ENCODE measurements at regions not wholly inside any gene's neighbourhood (a gene's known extent, or its start where the extent isn't known, plus 50 kb on each side); places are given as distances from the start of the nearest gene placed in this dataset.

DNA sequence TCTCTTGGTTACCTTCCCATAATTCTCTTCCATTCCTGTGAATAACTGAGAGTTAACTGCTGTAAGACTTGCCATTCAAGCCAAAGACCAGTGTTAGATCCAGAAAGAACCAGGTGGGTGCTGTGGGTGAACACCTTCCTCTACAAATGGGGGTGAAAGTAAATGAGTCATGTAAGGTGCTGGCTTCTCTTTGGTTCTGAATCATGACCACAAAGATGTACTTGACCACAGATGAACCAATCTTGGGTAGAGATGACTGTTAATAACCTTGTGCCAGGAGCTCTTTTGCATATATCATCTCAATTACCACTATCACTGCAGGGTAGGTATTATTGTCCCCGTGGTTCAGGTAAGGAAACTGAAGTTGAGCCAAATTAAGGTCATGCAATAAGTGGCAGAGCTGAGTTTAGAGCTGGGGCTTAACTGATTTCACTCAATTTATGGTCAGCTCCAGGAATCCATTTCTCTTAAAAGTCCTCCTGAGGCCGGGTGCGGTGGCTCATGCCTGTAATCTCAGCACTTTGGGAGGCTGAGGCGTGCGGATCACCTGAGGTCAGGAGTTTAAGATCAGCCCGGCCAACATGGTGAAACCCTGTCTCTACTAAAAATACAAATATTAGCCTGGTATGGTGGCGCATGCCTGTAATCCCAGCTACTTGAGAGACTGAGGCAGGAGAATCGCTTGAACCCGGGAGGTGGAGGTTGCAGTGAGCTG is 244.9 kb upstream of the CXCR4 start:
- DNase-seq, result no peak

GRCh38 chr2:136361521-136361920 is 243.6 kb upstream of the CXCR4 start:
- DNase-seq, result no peak

- DNase-seq, result no peak
Observed at GRCh38 chr2:136360790-136361189, 242.8 kb upstream of the CXCR4 start.

DNA sequence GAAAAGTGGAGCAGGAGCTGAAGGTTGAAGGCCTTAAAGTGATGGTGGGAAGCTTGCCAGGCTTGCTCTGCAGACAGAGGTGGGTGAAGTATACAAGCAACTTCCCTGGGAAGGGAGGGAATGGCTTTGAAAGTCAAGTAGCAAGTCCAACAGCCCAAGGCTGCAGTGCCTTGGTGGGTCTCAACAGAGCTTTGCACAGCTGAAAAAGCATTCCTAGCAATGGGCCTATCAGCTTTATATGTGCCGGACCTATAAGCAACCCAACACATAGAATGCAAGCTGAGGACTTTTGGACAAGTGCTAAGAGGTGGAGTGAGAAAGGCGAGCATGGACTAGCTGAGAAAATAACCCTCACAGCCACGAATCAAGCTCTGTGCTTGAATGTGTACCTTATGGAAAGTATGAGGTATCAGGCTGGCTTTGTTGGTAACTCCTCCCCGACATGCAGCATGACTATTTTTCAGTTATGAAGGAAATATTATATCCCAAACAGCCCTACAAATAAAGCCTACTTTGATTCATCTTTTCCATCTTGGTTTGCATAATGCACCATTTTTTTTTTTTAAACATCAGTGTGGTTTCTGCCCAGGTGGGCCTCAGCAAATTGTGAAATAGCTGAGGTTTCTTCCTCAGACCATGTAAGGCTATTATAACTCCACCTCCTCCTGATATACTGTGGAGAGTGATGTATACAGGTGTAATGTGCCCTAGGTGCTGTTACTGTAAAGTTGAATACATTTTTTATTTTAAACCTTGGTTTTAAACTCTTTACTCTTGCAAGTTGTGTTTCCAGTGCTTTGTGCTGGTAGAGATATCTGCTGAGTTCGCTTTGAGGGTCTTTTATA is 241.4 kb upstream of the CXCR4 start:
- no peak for DNase-seq

GRCh38 chr2:136358576-136358975 is 240.6 kb upstream of the CXCR4 start:
- no peak for DNase-seq

GRCh38 chr2:136357007-136357380 is 239.0 kb upstream of the CXCR4 start:
- DNase-seq, result no peak

DNA sequence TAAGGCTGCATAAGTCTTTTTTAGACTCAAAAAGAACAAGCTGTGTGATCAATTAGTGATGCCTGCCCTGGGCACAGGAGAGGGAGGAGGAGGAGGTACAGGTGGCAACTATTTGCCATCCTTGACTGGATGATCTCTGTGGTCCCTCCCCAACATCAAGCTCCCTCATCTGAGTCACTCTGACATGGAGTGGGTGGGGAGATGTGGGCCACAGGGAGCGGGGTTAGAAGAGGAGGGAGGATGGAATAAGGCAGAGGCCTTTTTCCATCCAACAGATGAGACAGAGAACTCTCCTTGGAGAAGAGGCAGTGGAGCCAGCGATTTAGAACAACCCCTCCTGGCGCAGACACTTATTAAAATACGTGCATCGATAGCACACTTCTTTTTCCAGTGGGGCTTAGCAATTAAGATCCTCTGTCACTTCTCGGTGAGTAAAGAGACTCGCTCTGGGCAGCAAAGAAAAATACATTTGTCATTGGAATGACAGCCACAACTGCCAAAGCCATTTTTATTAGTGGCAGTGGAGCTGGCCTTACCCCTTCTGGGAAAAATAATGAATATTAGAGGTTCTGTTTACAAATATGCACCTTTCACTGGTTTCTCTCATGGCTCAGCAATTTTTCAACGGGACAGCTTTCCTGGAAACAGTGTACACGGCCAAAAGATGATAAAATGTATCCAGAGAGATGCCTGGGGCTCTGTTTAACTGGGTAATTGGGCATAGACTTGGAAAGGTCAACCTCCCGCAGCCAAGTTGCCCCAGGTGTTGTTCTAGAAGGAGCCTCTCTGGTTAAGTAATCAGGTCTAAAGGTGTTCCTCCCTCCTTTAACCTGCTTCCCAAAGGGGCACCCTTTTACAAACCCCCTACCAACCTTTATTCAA is 238.4 kb upstream of the CXCR4 start:
- DNase-seq, result no peak

GRCh38 chr2:136351684-136352083 is 233.7 kb upstream of the CXCR4 start:
- DNase-seq, result no peak

- no peak for DNase-seq
Observed at GRCh38 chr2:136347981-136348380, 230.0 kb upstream of the CXCR4 start.

- DNase-seq, result no peak
Observed at GRCh38 chr2:136344339-136344738, 226.4 kb upstream of the CXCR4 start.

- DNase-seq, result no peak
Observed at GRCh38 chr2:136342138-136342537, 224.2 kb upstream of the CXCR4 start.

- DNase-seq, result no peak
Observed at GRCh38 chr2:136334967-136335366, 217.0 kb upstream of the CXCR4 start.

DNA sequence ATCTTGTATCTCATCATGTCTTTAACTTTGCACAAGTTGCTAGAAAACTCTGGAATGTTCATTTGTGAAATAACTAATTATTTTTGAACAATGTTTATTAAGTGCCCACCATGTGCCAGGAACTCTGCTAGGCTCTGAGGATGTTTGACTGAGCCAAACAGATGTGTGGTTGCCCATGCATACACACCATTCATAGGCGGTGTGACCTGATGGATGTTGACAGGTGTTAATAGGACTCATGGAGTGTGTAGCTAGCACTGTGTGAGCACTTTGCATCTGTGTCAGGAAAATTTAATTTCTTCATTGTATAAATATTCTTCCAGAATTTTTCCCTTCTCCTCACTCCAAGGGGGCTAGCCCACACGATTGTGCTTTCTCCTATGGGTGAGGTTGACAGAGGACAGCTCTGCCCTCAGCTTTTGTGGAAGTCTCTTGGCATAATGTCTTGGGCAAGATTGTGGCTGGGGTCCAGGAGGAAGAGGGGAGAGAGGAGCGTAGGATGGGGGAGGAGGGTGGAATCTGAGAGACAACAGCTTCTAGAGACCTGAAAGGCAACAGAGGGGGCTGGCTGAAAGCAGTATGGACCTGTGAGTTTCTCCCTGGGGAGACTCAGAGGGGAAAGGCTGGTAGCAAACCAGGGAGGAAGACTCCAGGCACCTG is 214.6 kb upstream of the CXCR4 start:
- DNase-seq, result no peak

DNA sequence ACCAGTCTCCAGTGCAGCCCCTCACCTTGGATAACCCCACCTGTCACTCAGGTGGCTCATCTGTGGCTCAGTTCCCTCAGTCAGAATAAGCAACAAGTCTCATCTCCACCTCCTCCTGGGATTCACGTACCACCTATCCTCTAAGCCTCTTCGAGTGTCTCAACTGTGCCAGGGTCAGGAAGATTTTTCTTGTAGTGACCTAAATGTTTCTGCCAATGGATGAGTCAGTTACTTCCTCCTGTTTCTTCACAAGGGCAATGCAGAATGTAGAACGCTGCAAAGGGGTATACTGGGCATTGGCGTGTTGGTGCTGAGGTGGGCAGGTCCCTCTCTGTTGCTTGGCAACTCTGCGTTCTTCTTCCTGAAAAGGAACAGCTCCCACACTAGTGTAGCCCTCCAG is 213.3 kb upstream of the CXCR4 start:
- no peak for DNase-seq

DNA sequence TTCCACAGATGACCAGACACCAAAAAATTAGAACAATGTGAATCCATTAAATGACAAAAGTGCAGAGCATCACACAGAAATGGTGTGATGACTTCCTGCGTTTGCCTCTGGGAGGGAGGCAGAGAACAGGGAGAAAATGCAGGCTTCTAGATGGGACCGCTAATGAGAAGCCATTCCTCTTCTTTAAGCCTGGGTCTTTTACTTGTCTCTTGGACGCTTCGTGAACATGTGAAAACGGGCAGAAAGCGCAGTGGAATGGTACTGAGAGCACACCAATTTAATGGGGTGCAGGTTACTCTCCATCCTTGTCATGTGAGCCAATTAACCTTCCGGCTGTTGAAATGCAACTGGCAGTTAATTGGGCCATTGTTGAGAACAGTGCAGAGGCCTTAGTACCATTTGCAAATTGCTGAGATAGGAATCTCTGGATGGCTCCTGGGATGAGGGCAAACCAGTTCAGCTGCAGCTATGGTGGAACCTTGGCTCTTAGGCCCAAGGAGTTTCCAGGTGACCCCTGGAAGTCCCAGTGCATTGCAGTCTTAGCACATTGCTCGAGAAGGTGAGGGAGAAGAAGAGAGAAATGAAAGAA is 210.4 kb upstream of the CXCR4 start:
- DNase-seq, result no peak

DNA sequence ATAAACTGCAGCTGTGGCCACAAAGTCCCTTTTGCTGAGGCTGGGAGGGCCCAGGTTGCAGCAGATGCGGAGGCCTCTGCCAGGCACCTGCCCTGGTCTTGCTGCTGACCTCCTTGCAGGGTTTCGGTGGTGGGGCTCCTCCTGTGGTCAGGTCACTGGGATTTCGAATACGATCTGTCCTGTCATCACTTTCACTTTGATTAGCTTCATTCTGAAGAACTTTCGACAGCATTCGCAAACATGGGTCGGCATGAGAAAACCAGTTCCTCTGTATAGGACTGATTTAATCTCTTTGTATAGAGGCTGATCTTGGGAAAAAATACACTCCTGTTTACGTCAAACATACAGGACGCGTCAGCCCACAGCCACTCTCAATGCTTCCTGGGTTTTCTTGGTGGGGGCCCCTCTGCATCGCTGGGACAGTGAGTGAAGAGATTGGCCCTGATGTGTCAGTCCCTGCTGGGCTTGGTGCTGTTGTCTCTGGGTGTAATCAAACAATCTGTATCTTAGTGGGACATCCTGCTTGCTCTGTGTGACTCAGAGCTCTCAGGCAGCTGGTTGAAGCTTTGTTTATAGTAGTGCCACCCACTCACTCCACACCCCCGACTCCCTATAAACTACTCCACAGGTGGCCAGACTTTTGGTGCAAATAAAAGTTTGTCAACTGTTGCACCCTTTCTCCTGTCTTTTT is 209.4 kb upstream of the CXCR4 start:
- DNase-seq, result no peak

GRCh38 chr2:136325844-136326331 is 207.9 kb upstream of the CXCR4 start:
- DNase-seq, result no peak

DNA sequence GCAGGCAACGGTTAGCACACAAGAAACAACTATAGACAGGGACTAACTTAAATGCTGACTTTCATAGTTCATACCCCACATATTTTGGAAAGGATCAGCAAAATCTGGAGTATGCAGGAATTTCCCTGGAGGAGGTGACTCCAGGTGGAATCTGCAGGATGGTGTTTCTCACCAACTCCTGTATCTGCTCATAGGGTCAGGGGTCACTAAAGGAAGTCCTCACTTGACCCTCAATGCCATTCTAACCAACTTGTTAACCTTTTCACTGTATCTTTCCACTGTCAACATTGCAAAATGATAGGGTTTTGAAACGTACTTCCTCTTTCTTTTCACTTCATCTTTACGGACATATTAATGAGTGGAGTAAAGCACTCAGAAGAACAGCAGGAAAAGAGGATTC is 207.0 kb upstream of the CXCR4 start:
- DNase-seq, result no peak

DNA sequence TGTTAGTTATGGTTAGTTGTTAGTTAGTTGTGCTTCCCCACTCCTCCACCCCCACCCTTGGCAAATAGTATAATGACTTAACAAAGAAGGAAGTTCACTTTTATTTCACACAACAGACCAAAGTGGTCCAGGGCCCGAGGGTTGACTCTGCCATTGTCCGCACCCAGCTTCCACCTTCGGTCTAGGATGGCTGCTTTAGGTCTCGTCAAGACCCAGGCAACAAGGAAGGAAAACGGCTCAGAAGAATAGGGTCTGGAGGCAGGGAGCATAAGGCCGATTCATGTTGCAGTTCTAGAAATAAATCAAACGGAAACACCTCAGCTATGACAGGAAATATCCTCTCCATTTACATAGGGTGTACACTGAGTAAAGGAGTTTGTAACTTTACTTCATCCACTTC is 206.0 kb upstream of the CXCR4 start:
- DNase-seq, result no peak

- no peak for DNase-seq
Observed at GRCh38 chr2:136323195-136323594, 205.2 kb upstream of the CXCR4 start.

GRCh38 chr2:136322428-136322827 is 204.5 kb upstream of the CXCR4 start:
- DNase-seq, result no peak

DNA sequence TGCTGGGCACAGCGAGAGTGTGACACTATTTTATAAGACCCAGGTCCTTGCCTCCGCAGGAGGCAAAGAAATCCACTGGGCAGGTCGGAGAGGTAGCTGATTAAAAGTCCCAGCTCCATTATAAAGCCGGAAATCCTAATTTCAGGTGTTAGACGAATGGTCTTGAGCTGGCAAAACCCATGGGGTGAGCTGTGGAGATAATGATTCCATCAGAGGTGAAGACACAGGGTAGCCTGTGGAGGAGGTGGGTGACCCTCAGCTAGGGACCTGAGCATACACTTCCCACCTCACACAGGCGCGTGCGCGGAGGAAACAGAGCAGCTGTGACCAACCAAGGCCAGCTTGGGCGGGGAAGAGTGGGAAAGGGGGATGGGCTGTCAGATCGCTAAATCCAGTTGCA is 201.7 kb upstream of the CXCR4 start:
- no peak for DNase-seq
